ENCODE measurements at regions not wholly inside any gene's neighbourhood (a gene's known extent, or its start where the extent isn't known, plus 50 kb on each side); places are given as distances from the start of the nearest gene placed in this dataset.

GRCh38 chr6:79832723-79833122 is 114.6 kb downstream of the ELOVL4 start (continued):
- TF ChIP-seq ZFX (CRISPR knock-in tag; IDR thresholded peaks at IDR 0.05; ENCODE audit: low read depth) (no peak), NCOA5 (CRISPR knock-in tag; IDR thresholded peaks at IDR 0.05) (no peak), ZNF572 (CRISPR knock-in tag; IDR thresholded peaks at IDR 0.05) (no peak), NR2C2 (CRISPR knock-in tag; IDR thresholded peaks at IDR 0.05; ENCODE audit: borderline replicate concordance) (no peak)

- Histone ChIP-seq H2AFZ (ENCODE audit: low read length) (no peak overlapping the region), H3K4me3 (replicated peaks in 1 of 3; ENCODE audit: insufficient read depth in 1 of 3, low read depth in 2 of 3, low read length in 3 of 3) (no peak overlapping the region), H3K27me3 (ENCODE audit: control insufficient read depth in 1 of 2, insufficient read depth in 2 of 2, low read length in 2 of 2) (no peaks in the 10 kb centered on the region), H3K9ac (ENCODE audit: insufficient read depth, low read depth, low read length) (no peak overlapping the region), H4K20me1 (ENCODE audit: insufficient read depth, low read length) (no peaks in the 10 kb centered on the region), H3K9me3 (ENCODE audit: low read length) (peaks cover 9% of the 10 kb centered on the region), H3K36me3 (replicated peaks in 1 of 2; ENCODE audit: control insufficient read depth in 1 of 2, insufficient read depth in 2 of 2, low read length in 2 of 2) (no peaks in the 10 kb centered on the region), H3K27ac (ENCODE audit: extremely low read length, insufficient read depth, low read length) (no peak overlapping the region), H3K4me1 (ENCODE audit: insufficient read depth, low read length) (no peaks in the 10 kb centered on the region), H3K4me2 (ENCODE audit: low read depth, low read length) (no peak overlapping the region), H3K79me2 (ENCODE audit: insufficient read depth, low read length) (no peaks in the 10 kb centered on the region)
- DNase-seq (ENCODE audit: low spot score) (no peak), FAIRE-seq (no peak), ATAC-seq (no peak)
- BruUV-seq (replicated peaks), result no TSS peak
- ChIA-PET CTCF (ENCODE audit: low intra/inter-chr PET ratio, low total read pairs) (no interaction called here), POLR2A (no interaction called here)
- in situ Hi-C loops (cut with HindIII; ENCODE audit: extremely low pct_ligation_motif_present, low pct_unique_long_range_greater_than_20kb), result no loop called here
- intact Hi-C loops (cut with micrococcal nuclease; ENCODE audit: unreplicated experiment), result no loop called here
- WGBS (ENCODE audit: low lambda C conversion rate), result 3% methylated on average over 2 of the region's 2 CpGs
- no peak for TF ChIP-seq CREB3 (CRISPR knock-in tag; IDR thresholded peaks at IDR 0.05)
- TF ChIP-seq ZKSCAN8 (CRISPR knock-in tag; IDR thresholded peaks at IDR 0.05; ENCODE audit: borderline replicate concordance), result no peak
- TF ChIP-seq TFAP4 (IDR thresholded peaks at IDR 0.05; ENCODE audit: borderline replicate concordance, low read depth), result no peak
- no peak for TF ChIP-seq MYC (CRISPR knock-in tag; IDR thresholded peaks at IDR 0.05; ENCODE audit: borderline replicate concordance)
- TF ChIP-seq ZNF704 (CRISPR knock-in tag; IDR thresholded peaks at IDR 0.05; ENCODE audit: borderline replicate concordance), result no peak
- TF ChIP-seq ZNF20 (CRISPR knock-in tag; IDR thresholded peaks at IDR 0.05), result no peak
- no peak for TF ChIP-seq CEBPZ (IDR thresholded peaks at IDR 0.05; ENCODE audit: low read length)
- no peak for TF ChIP-seq THAP8 (CRISPR knock-in tag; IDR thresholded peaks at IDR 0.05; ENCODE audit: borderline replicate concordance)
- no peak for TF ChIP-seq RBM22 (optimal IDR thresholded peaks at IDR 0.05; ENCODE audit: low read length)
- no peak for TF ChIP-seq NCOR1 (IDR thresholded peaks at IDR 0.05; ENCODE audit: borderline replicate concordance, low read length)
- no peak for TF ChIP-seq ZNF782 (CRISPR knock-in tag; IDR thresholded peaks at IDR 0.05; ENCODE audit: borderline replicate concordance)
- no peak for TF ChIP-seq MAFF (IDR thresholded peaks at IDR 0.05; ENCODE audit: low read depth, low read length)
- TF ChIP-seq ZNF678 (CRISPR knock-in tag; IDR thresholded peaks at IDR 0.05), result no peak
- no peak for TF ChIP-seq GLI4 (CRISPR knock-in tag; IDR thresholded peaks at IDR 0.05; ENCODE audit: borderline replicate concordance)
These were observed 123.2 kb downstream of the ELOVL4 start for GRCh38 chr6:79824202-79824601.

Data from HepG2 (cell line).